ENCODE measurements at regions not wholly inside any gene's neighbourhood (a gene's known extent, or its start where the extent isn't known, plus 50 kb on each side); places are given as distances from the start of the nearest gene placed in this dataset.

GRCh38 chr4:23165669-23166068, 472.9 kb downstream of the GBA3 start:
- TF ChIP-seq CTCF (IDR thresholded peaks at IDR 0.05), result no peak
- Histone ChIP-seq H3K4me3 (ENCODE audit: low read length) (no peak overlapping the region), H3K27ac (ENCODE audit: low read depth in 1 of 2, low read length in 2 of 2) (no peak overlapping the region), H3K4me1 (ENCODE audit: insufficient read depth, low read length) (no peaks in the 10 kb centered on the region), H3K27me3 (ENCODE audit: control insufficient read depth in 1 of 2, insufficient read depth in 2 of 2, low read length in 2 of 2) (no peaks in the 10 kb centered on the region), H3K9me3 (ENCODE audit: control insufficient read depth in 1 of 2, insufficient read depth in 1 of 2, low read length in 2 of 2) (peaks cover 0 to 10% of the 10 kb centered on the region in 2 experiments), H3K36me3 (ENCODE audit: insufficient read depth, low read length) (no peaks in the 10 kb centered on the region)
- ATAC-seq (ENCODE audit: poor library complexity) (no peak), DNase-seq (no peak)
- Mint-ChIP-seq H3K4me1 (ENCODE audit: low read depth) (no peaks in the 10 kb centered on the region), H3K4me3 (no peak overlapping the region), H3K36me3 (ENCODE audit: low read depth) (no peaks in the 10 kb centered on the region), H3K27me3 (no peaks in the 10 kb centered on the region), H3K9me3 (peaks cover 1% of the 10 kb centered on the region), H3K27ac (no peak overlapping the region)
- ChIA-PET CTCF (no interaction called here), POLR2A (no interaction called here)
- intact Hi-C loops (cut with DNase I, micrococcal nuclease), result no loop called here

GRCh38 chr4:23163647-23164436, 471.1 kb downstream of the GBA3 start:
- no peaks in the 10 kb centered on the region for H3K36me3 Mint-ChIP-seq (ENCODE audit: low read depth)
- no peak overlapping the region for H3K27ac Mint-ChIP-seq
- Histone ChIP-seq H3K9me3 (ENCODE audit: control insufficient read depth in 1 of 2, insufficient read depth in 1 of 2, low read length in 2 of 2) (peaks cover 0 to 10% of the 10 kb centered on the region in 2 experiments), H3K27ac (ENCODE audit: low read depth in 1 of 2, low read length in 2 of 2) (no peak overlapping the region), H3K4me3 (ENCODE audit: low read length) (no peak overlapping the region), H3K36me3 (ENCODE audit: insufficient read depth, low read length) (no peaks in the 10 kb centered on the region), H3K4me1 (ENCODE audit: insufficient read depth, low read length) (no peaks in the 10 kb centered on the region), H3K27me3 (ENCODE audit: control insufficient read depth in 1 of 2, insufficient read depth in 2 of 2, low read length in 2 of 2) (no peaks in the 10 kb centered on the region)
- no peak for ATAC-seq (ENCODE audit: poor library complexity)
- no peaks in the 10 kb centered on the region for H3K4me1 Mint-ChIP-seq (ENCODE audit: low read depth)
- ChIA-PET POLR2A (no interaction called here), CTCF (no interaction called here)
- DNase-seq, result no peak
- no peak overlapping the region for H3K4me3 Mint-ChIP-seq
- TF ChIP-seq CTCF (IDR thresholded peaks at IDR 0.05), result no peak
- intact Hi-C loops (cut with DNase I, micrococcal nuclease), result no loop called here
- H3K9me3 Mint-ChIP-seq, result peaks cover 1% of the 10 kb centered on the region
- H3K27me3 Mint-ChIP-seq, result no peaks in the 10 kb centered on the region

- Mint-ChIP-seq H3K36me3 (ENCODE audit: low read depth) (no peaks in the 10 kb centered on the region), H3K4me1 (ENCODE audit: low read depth) (no peaks in the 10 kb centered on the region), H3K27me3 (no peaks in the 10 kb centered on the region), H3K9me3 (no peaks in the 10 kb centered on the region), H3K4me3 (no peak overlapping the region), H3K27ac (no peak overlapping the region)
- Histone ChIP-seq H3K27ac (ENCODE audit: low read depth in 1 of 2, low read length in 2 of 2) (no peak overlapping the region), H3K27me3 (ENCODE audit: control insufficient read depth in 1 of 2, insufficient read depth in 2 of 2, low read length in 2 of 2) (no peaks in the 10 kb centered on the region), H3K4me1 (ENCODE audit: insufficient read depth, low read length) (no peaks in the 10 kb centered on the region), H3K36me3 (ENCODE audit: insufficient read depth, low read length) (no peaks in the 10 kb centered on the region), H3K9me3 (ENCODE audit: control insufficient read depth in 1 of 2, insufficient read depth in 1 of 2, low read length in 2 of 2) (peaks cover 0 to 9% of the 10 kb centered on the region in 2 experiments), H3K4me3 (ENCODE audit: low read length) (no peak overlapping the region)
- POLR2A ChIA-PET, result no interaction called here
- TF ChIP-seq CTCF (IDR thresholded peaks at IDR 0.05), result no peak
- CTCF ChIA-PET, result no interaction called here
- no peak for ATAC-seq (ENCODE audit: poor library complexity)
- intact Hi-C loops (cut with DNase I, micrococcal nuclease), result no loop called here
- DNase-seq, result no peak
Observed at GRCh38 chr4:23162275-23162674, 469.5 kb downstream of the GBA3 start.

Data from CD4-positive, alpha-beta T cell (primary cell).